Umbilical cord (tissue), 1 donor: ENCODE measurements at regions not wholly inside any gene's neighbourhood (a gene's known extent, or its start where the extent isn't known, plus 50 kb on each side); places are given as distances from the start of the nearest gene placed in this dataset.
"Not testable (repeated sequence)": the region's sequence is repeated elsewhere in the genome, so short reads cannot be mapped to it uniquely, and the experiment has no call there.

Experiments used
- DNase-seq: peaks from one replicate; pipeline ENCODE4 v3.0.0-alpha.2; 2015; ENCODE audit warnings: low spot score

GRCh38 chr20:12936524-12936923 lies 72.2 kb upstream of the SPTLC3 start:
- DNase-seq: no peak

DNA sequence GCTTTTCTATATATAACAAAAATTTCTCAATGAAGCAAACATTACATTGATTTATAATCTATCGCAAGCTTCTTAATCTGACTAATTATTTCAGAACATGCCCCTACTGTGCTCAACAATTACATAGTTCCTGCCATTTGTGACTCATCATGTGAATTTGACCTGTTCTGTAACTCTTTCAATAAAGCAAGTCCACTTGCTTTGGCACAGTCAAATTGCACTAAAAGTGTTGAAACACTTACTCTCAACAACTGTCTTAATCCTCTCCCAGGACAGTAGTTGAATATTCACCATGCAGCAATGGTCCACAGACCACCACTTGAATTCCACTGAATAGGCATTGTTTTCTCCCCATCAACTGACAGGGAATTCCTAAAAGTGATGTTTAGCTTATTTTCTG lies 67.7 kb upstream of the SPTLC3 start:
- no peak for DNase-seq

DNA sequence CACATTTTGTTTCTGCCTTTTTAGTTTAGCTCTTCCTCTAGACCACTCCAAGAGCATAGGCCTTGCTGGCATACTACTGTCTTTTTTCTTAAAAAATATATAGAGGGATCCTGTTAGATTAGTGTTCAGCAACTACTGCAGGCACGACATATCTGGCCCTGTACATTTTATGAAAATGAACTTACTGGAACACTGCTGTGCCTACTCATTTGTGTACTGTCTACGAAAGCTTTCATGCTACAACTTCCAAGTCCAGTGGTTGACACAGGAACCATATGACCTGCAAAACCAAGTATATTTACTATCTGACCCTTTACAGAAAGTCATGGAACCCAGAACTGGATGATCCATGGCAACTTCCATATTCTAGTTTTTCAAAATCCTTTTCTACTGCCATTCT lies 66.6 kb upstream of the SPTLC3 start:
- DNase-seq: no peak

GRCh38 chr20:12946789-12947188 lies 62.0 kb upstream of the SPTLC3 start:
- no peak for DNase-seq

- DNase-seq: no peak
Observed at GRCh38 chr20:12947691-12948090, 61.1 kb upstream of the SPTLC3 start.

DNA sequence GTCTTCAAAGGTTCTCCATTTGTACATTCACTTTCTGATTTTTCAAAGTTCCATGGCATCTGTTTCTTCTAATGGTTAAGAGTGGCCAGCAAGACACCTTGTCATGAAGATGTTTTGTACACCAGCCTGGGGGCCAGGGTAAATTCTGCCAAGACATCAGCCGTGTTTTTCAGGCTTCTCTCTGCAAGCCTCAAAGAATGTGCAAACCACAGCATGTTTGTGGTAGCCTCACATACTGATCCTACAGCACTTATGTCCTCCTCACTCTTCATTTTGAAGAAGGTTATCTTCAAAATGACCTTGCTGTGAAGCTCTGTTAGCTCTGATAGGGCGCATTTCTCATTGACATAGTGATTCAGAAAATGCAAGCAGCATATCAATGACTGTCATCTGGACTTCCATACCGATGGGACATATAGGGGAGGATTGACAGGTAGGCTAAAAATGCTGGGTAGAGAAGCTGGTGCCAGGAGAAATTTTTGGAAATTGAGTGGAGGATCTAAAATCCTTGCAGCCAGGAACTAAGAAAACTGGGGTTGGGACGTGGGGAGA lies 59.3 kb upstream of the SPTLC3 start:
- DNase-seq: no peak

- DNase-seq: not testable (repeated sequence)
Observed at GRCh38 chr20:12954254-12954653, 54.5 kb upstream of the SPTLC3 start.

- DNase-seq: no peak
Observed at GRCh38 chr20:12955611-12956010, 53.2 kb upstream of the SPTLC3 start.

- no peak for DNase-seq
Observed at GRCh38 chr20:12956303-12956702, 52.5 kb upstream of the SPTLC3 start.

DNA sequence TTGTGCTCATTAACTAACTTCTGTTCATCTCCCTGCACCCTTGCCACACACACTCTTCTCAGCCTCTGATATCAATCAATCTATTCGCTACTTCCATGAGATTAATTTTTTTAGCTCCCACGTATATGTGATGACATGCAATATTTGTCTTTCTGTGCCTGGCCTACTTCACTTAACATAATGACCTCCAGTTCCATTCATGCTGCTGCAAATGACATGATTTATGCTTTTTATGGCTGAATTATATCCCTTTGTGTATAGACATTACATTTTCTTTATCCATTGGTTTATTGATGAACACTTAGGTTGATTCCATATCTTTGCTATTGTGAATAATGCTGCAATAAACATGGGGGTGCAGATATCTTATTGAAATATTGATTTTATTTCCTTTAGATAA lies 50.8 kb upstream of the SPTLC3 start:
- DNase-seq: no peak
